Ramos (cell line): ENCODE measurements at regions not wholly inside any gene's neighbourhood (a gene's known extent, or its start where the extent isn't known, plus 50 kb on each side); places are given as distances from the start of the nearest gene placed in this dataset.
"Not testable (repeated sequence)": the region's sequence is repeated elsewhere in the genome, so short reads cannot be mapped to it uniquely, and the experiment has no call there.

Experiments used
- in situ Hi-C: fragments of 300-500 bp; cut with MboI; formaldehyde crosslinking; loops from one replicate; pipeline ENCODE4 v1.14.3; 2022; ENCODE audit warnings: low sequenced_read_pairs; ENCODE audit not compliant: unreplicated experiment

- in situ Hi-C loops: no loop called here
Observed at GRCh38 chr7:142485617-142486226, 227.9 kb upstream of the PRSS58 start.

- in situ Hi-C loops: no loop called here
Observed at GRCh38 chr7:142483659-142484317, 225.9 kb upstream of the PRSS58 start.

GRCh38 chr7:142482891-142483658, 225.2 kb upstream of the PRSS58 start:
- in situ Hi-C loops: no loop called here

- in situ Hi-C loops: no loop called here
Observed at GRCh38 chr7:142481548-142481947, 223.7 kb upstream of the PRSS58 start.

- in situ Hi-C loops: no loop called here
Observed at GRCh38 chr7:142478479-142479220, 220.8 kb upstream of the PRSS58 start.

GRCh38 chr7:142477801-142478200, 219.9 kb upstream of the PRSS58 start:
- in situ Hi-C loops: not testable (repeated sequence)

- in situ Hi-C loops: no loop called here
Observed at GRCh38 chr7:142477079-142477651, 219.3 kb upstream of the PRSS58 start.

GRCh38 chr7:142476077-142476476, 218.2 kb upstream of the PRSS58 start:
- in situ Hi-C loops: no loop called here

- in situ Hi-C loops: no loop called here
Observed at GRCh38 chr7:142471820-142472219, 214.0 kb upstream of the PRSS58 start.

GRCh38 chr7:142470544-142470830, 212.6 kb upstream of the PRSS58 start:
- in situ Hi-C loops: no loop called here

- in situ Hi-C loops: no loop called here
Observed at GRCh38 chr7:142469696-142470543, 212.1 kb upstream of the PRSS58 start.

GRCh38 chr7:142468871-142469665, 211.2 kb upstream of the PRSS58 start:
- in situ Hi-C loops: no loop called here

- in situ Hi-C loops: not testable (repeated sequence)
Observed at GRCh38 chr7:142467056-142467655, 209.3 kb upstream of the PRSS58 start.

GRCh38 chr7:142463401-142463850, 205.6 kb upstream of the PRSS58 start:
- in situ Hi-C loops: no loop called here

GRCh38 chr7:142461437-142461836, 203.6 kb upstream of the PRSS58 start:
- in situ Hi-C loops: no loop called here

- in situ Hi-C loops: no loop called here
Observed at GRCh38 chr7:142460402-142461117, 202.7 kb upstream of the PRSS58 start.

- in situ Hi-C loops: no loop called here
Observed at GRCh38 chr7:142459551-142459963, 201.7 kb upstream of the PRSS58 start.
